Loucy (cell line): ENCODE measurements at regions not wholly inside any gene's neighbourhood (a gene's known extent, or its start where the extent isn't known, plus 50 kb on each side); places are given as distances from the start of the nearest gene placed in this dataset.

Experiments
- H2AFZ ChIP-seq: fragments of 200-600 bp; sonication (generic); 2 replicates; pipeline ENCODE4 v1.6.0; 2016; ENCODE audit warnings: antibody characterized with exemption, mild to moderate bottlenecking, low read length, moderate library complexity
- H3F3A ChIP-seq: fragments of 200-600 bp; 2 replicates; pipeline ENCODE4 v1.6.0; 2016; ENCODE audit warnings: antibody characterized with exemption, low read depth, mild to moderate bottlenecking
- H3K27me3 ChIP-seq: fragments of 200-600 bp; sonication (generic); 2 replicates; pipeline ENCODE4 v1.6.1; 2014; ENCODE audit warnings: low read length, mild to moderate bottlenecking; ENCODE audit not compliant: insufficient read depth, poor library complexity, severe bottlenecking
- H3K36me3 ChIP-seq: fragments of 200-600 bp; sonication (generic); 2 replicates; pipeline ENCODE4 v1.6.1; 2016; ENCODE audit warnings: low read length; ENCODE audit not compliant: insufficient read depth
- H3K4me1 ChIP-seq: fragments of 200-600 bp; sonication (generic); 2 replicates; pipeline ENCODE4 v1.5.1; 2014; ENCODE audit warnings: low read length, mild to moderate bottlenecking; ENCODE audit not compliant: insufficient read depth, poor library complexity, severe bottlenecking
- H3K4me2 ChIP-seq: fragments of 200-600 bp; sonication (generic); 2 replicates; pipeline ENCODE4 v1.6.0; 2014; ENCODE audit warnings: antibody characterized with exemption, low read length, low read depth, mild to moderate bottlenecking; ENCODE audit not compliant: poor library complexity, severe bottlenecking
- H3K4me3 ChIP-seq: fragments of 200-600 bp; sonication (generic); 2 replicates; pipeline ENCODE4 v1.5.1; 2014; ENCODE audit warnings: low read length, mild to moderate bottlenecking, mixed read lengths; ENCODE audit not compliant: poor library complexity, severe bottlenecking
- H3K79me2 ChIP-seq: fragments of 200-600 bp; sonication (generic); 2 replicates; pipeline ENCODE4 v1.6.1; 2014; ENCODE audit warnings: low read length; ENCODE audit not compliant: insufficient read depth
- H3K9ac ChIP-seq: fragments of 200-600 bp; sonication (generic); 2 replicates; pipeline ENCODE4 v1.6.0; 2014; ENCODE audit warnings: mild to moderate bottlenecking, low read depth, low read length, moderate library complexity; ENCODE audit not compliant: poor library complexity, severe bottlenecking
- H3K9me2 ChIP-seq: fragments of 200-600 bp; sonication (generic); replicated peaks from 2 replicates; pipeline ENCODE4 v1.6.1; 2016; ENCODE audit warnings: low read depth, low read length, mixed read lengths
- H3K9me3 ChIP-seq: fragments of 200-600 bp; sonication (generic); 2 replicates; pipeline ENCODE4 v1.6.1; 2014; ENCODE audit warnings: mild to moderate bottlenecking, antibody characterized with exemption, low read length, low read depth; ENCODE audit not compliant: insufficient read depth
- H4K20me1 ChIP-seq: fragments of 200-600 bp; sonication (generic); 2 replicates; pipeline ENCODE4 v1.6.0; 2014; ENCODE audit warnings: antibody characterized with exemption, low read length, mild to moderate bottlenecking; ENCODE audit not compliant: insufficient read depth, poor library complexity, severe bottlenecking
- CTCF ChIP-seq: fragments of 200-600 bp; sonication (generic); conservative IDR thresholded peaks from 2 replicates; pipeline ENCODE4 v1.5.1; 2014; ENCODE audit warnings: mild to moderate bottlenecking, antibody characterized with exemption, low read length
- EZH2phosphoT487 ChIP-seq: fragments of 200-600 bp; IDR thresholded peaks from 2 replicates; pipeline ENCODE4 v1.6.1; 2018; ENCODE audit warnings: antibody characterized with exemption, mild to moderate bottlenecking, moderate library complexity, borderline replicate concordance

- H3K4me1 ChIP-seq = no peaks in the 10 kb centered on the region
- TF ChIP-seq EZH2phosphoT487 = no peak
- TF ChIP-seq CTCF = no peak
- no peaks in the 10 kb centered on the region for H4K20me1 ChIP-seq
- H3K79me2 ChIP-seq = no peaks in the 10 kb centered on the region
- H3K27me3 ChIP-seq = no peaks in the 10 kb centered on the region
- no peaks in the 10 kb centered on the region for H3K36me3 ChIP-seq
- H2AFZ ChIP-seq = no peak overlapping the region
- H3K9me3 ChIP-seq = no peaks in the 10 kb centered on the region
- no peak overlapping the region for H3K4me3 ChIP-seq
- H3K4me2 ChIP-seq = no peak overlapping the region
- H3K9me2 ChIP-seq = no peaks in the 10 kb centered on the region
- no peak overlapping the region for H3K9ac ChIP-seq
- H3F3A ChIP-seq = no peaks in the 10 kb centered on the region
These were observed 145.9 kb upstream of the CITED2 start for GRCh38 chr6:139520321-139520768.

GRCh38 chr6:139519571-139520031 lies 145.2 kb upstream of the CITED2 start:
- Histone ChIP-seq H3K9me3 (no peaks in the 10 kb centered on the region), H2AFZ (no peak overlapping the region), H3F3A (no peaks in the 10 kb centered on the region), H3K4me3 (no peak overlapping the region), H4K20me1 (no peaks in the 10 kb centered on the region), H3K9ac (no peak overlapping the region), H3K36me3 (no peaks in the 10 kb centered on the region), H3K9me2 (no peaks in the 10 kb centered on the region), H3K27me3 (no peaks in the 10 kb centered on the region), H3K4me1 (no peaks in the 10 kb centered on the region), H3K79me2 (no peaks in the 10 kb centered on the region), H3K4me2 (no peak overlapping the region)
- TF ChIP-seq CTCF (no peak), EZH2phosphoT487 (no peak)

DNA sequence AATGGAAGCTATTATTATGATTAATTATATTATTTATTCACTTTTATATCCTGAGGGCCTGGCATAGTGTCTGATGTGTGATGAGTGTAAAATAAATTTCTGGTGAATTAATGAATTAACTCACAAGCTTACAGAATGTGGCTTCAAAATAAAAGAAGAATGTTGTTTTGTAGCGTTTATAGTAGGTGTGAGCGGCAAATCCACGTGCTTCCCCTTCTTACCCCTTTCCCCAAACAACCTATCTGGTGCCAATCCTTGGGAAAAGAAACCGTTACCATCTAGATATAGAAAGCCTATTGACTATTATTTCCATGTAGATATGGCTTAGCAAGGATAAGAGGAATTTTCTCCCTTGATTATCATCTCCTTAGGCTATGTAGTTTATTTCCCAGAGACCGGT lies 144.6 kb upstream of the CITED2 start:
- H3K27me3 ChIP-seq = no peaks in the 10 kb centered on the region
- no peak overlapping the region for H2AFZ ChIP-seq
- H3K9me2 ChIP-seq = no peaks in the 10 kb centered on the region
- H3K9me3 ChIP-seq = no peaks in the 10 kb centered on the region
- H4K20me1 ChIP-seq = no peaks in the 10 kb centered on the region
- no peak overlapping the region for H3K4me2 ChIP-seq
- no peak overlapping the region for H3K9ac ChIP-seq
- H3K4me1 ChIP-seq = no peaks in the 10 kb centered on the region
- no peaks in the 10 kb centered on the region for H3F3A ChIP-seq
- no peaks in the 10 kb centered on the region for H3K79me2 ChIP-seq
- no peaks in the 10 kb centered on the region for H3K36me3 ChIP-seq
- no peak overlapping the region for H3K4me3 ChIP-seq
- TF ChIP-seq EZH2phosphoT487 (no peak), CTCF (no peak)
